Esophagus muscularis mucosa (tissue), 4 donors: ENCODE measurements at regions not wholly inside any gene's neighbourhood (a gene's known extent, or its start where the extent isn't known, plus 50 kb on each side); places are given as distances from the start of the nearest gene placed in this dataset.
A peak's percentile ranks its signal among the peaks of the same experiment; 100 is the strongest.

Experiments
- DNase-seq: peaks from one replicate; pipeline ENCODE4 v3.0.0-alpha.2; 2017; ENCODE audit errors: extremely low spot score
- H3K27ac ChIP-seq, 4 donors: fragments of 200-600 bp; sonication (generic); replicated peaks in 1 of 4; 1 replicate in 3 of 4; 2 replicates in 1 of 4; pipeline ENCODE4 v1.5.1; 2016 to 2019; ENCODE audit warnings: mild to moderate bottlenecking in 1 of 4
- H3K27me3 ChIP-seq, 4 donors: fragments of 200-600 bp; sonication (generic); one replicate each; pipeline versions ENCODE4 v1.5.1 to v1.6.0; 2016 to 2019
- H3K36me3 ChIP-seq, 4 donors: fragments of 200-600 bp; sonication (generic); one replicate each; pipeline ENCODE4 v1.5.1; 2016 to 2019
- H3K4me1 ChIP-seq, 4 donors: fragments of 200-600 bp; sonication (generic); one replicate each; pipeline ENCODE4 v1.5.1; 2016 to 2019
- H3K4me3 ChIP-seq, 4 donors: fragments of 200-600 bp; sonication (generic); 1 replicate in 2 of 4; 2 replicates in 2 of 4; pipeline ENCODE4 v1.5.1; 2016 to 2019; ENCODE audit warnings: mild to moderate bottlenecking in 4 of 4, moderate library complexity in 1 of 4
- H3K9me3 ChIP-seq, 4 donors: fragments of 200-600 bp; sonication (generic); 1 replicate in 3 of 4; 2 replicates in 1 of 4; pipeline ENCODE4 v1.5.1; 2016 to 2019
- EP300 ChIP-seq: sonication (generic); formaldehyde crosslinking; IDR thresholded peaks from one replicate; pipeline ENCODE4 v1.6.1; 2017; ENCODE audit warnings: antibody characterized with exemption
- POLR2A ChIP-seq: fragments of 450-650 bp; IDR thresholded peaks from one replicate; pipeline ENCODE4 v1.6.1; 2017; ENCODE audit warnings: antibody characterized with exemption, moderate library complexity, mild to moderate bottlenecking, low read depth
- POLR2AphosphoS5 ChIP-seq, 2 donors: sonication (generic); formaldehyde crosslinking; IDR thresholded peaks; one replicate each; pipeline ENCODE4 v1.6.1; 2017; ENCODE audit warnings: antibody characterized with exemption in 2 of 2
- WGBS: methylation state at CpG from one replicate; pipeline ENCODE4 v1.1.5; 2018; 5-methylcytosine and 5-hydroxymethylcytosine counted together
- intact Hi-C: fragments of 100-400 bp; cut with DNase I; formaldehyde crosslinking; loops from one replicate; pipeline ENCODE4 v1.15.1; 2023
- TF ChIP-seq, protein P1 (sequence below), 3 experiments: fragments of 200-600 bp in 2 of 3; fragments of 450-650 bp in 1 of 3; sonication (generic) in 2 of 3; IDR thresholded peaks; one replicate each; pipeline ENCODE4 v1.5.1; 2017 to 2019; ENCODE audit warnings: antibody characterized with exemption in 3 of 3, mild to moderate bottlenecking in 2 of 3, moderate library complexity in 1 of 3

DNA sequence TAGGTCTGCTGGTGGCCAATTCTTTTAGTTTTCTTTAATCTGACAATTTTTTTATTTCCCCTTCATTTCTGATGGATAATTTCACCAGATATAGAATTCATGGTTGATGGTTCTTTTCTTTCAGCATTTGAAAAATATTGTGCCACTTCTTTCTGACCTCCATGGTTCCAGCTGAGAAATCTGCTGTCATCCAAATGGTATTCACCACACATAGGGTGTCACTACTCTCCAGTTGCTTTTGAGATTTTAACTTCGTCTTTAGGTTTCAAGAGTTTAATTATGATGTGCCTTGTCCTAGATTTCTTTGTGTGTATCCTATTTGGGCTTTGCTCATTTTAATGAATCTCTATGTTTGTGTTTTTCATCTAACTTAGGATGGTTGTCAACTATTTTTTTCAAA lies 488.6 kb upstream of the HS6ST1 start:
- H3K36me3 ChIP-seq, result no peaks in the 10 kb centered on the region
- TF ChIP-seq POLR2A (no peak), POLR2AphosphoS5 (IDR thresholded peaks at IDR 0.05) (no peak), EP300 (no peak)
- TF ChIP-seq, protein P1, sequence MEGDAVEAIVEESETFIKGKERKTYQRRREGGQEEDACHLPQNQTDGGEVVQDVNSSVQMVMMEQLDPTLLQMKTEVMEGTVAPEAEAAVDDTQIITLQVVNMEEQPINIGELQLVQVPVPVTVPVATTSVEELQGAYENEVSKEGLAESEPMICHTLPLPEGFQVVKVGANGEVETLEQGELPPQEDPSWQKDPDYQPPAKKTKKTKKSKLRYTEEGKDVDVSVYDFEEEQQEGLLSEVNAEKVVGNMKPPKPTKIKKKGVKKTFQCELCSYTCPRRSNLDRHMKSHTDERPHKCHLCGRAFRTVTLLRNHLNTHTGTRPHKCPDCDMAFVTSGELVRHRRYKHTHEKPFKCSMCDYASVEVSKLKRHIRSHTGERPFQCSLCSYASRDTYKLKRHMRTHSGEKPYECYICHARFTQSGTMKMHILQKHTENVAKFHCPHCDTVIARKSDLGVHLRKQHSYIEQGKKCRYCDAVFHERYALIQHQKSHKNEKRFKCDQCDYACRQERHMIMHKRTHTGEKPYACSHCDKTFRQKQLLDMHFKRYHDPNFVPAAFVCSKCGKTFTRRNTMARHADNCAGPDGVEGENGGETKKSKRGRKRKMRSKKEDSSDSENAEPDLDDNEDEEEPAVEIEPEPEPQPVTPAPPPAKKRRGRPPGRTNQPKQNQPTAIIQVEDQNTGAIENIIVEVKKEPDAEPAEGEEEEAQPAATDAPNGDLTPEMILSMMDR (IDR thresholded peaks at IDR 0.05), result no peak
- H3K4me1 ChIP-seq, result no peaks in the 10 kb centered on the region
- intact Hi-C loops, result no loop called here
- no peaks in the 10 kb centered on the region for H3K9me3 ChIP-seq
- DNase-seq, result no peak
- 97% methylated on average over 1 of the region's 1 CpG for WGBS
- no peak overlapping the region for H3K4me3 ChIP-seq
- peaks cover 0 to 4% (median 0%) of the 10 kb centered on the region in 4 donors for H3K27me3 ChIP-seq
- H3K27ac ChIP-seq, result no peak overlapping the region

DNA sequence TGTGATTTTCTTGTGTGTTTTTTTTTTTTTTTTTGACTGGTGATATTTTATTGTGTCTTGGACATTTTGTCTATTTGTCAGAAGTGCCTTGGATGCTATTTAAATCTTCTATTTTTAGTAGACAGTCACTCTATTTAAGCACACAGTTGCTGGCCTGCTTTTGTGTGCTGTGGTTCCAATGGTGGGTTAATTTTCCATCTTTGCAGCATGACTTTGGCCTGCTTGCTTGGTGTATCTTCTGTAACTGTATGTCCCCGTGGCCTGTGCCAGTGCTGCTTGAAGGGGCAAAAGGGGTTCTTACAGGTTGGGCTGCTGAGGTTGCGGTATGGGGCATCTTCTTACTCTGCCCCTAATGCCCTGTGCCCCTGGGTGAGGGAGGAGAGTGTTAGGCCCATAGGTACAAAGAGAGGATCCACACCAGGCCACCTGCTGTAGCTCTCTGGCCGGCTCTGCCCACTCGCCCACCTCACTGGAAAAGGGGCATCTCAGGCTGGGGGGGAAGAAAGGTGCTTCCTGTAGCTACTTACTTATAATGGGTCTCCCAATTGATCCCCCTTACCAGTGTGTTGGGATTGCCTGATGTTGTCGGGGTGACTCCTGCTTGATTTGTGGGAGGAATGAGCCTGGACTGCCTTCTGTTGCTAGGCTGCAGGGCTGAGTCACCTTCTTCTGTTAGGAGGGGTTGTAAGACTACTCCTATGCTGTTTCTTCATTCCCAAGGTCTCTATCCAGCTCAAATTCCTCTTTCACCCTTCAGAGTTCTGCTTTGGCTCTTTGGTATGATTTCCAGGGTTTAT lies 490.0 kb upstream of the HS6ST1 start:
- TF ChIP-seq POLR2AphosphoS5 (IDR thresholded peaks at IDR 0.05), result no peak
- TF ChIP-seq, protein P1 (IDR thresholded peaks at IDR 0.05), result no peak
- TF ChIP-seq POLR2A, result no peak
- TF ChIP-seq EP300, result no peak
- no peaks in the 10 kb centered on the region for H3K4me1 ChIP-seq
- H3K27ac ChIP-seq, result no peak overlapping the region
- peaks cover 0 to 4% (median 0%) of the 10 kb centered on the region in 4 donors for H3K27me3 ChIP-seq
- peak; percentile 64 for DNase-seq
- 88% methylated on average over 5 of the region's 5 CpGs for WGBS
- H3K36me3 ChIP-seq, result no peaks in the 10 kb centered on the region
- intact Hi-C loops, result no loop called here
- H3K4me3 ChIP-seq, result no peak overlapping the region
- H3K9me3 ChIP-seq, result no peaks in the 10 kb centered on the region

DNA sequence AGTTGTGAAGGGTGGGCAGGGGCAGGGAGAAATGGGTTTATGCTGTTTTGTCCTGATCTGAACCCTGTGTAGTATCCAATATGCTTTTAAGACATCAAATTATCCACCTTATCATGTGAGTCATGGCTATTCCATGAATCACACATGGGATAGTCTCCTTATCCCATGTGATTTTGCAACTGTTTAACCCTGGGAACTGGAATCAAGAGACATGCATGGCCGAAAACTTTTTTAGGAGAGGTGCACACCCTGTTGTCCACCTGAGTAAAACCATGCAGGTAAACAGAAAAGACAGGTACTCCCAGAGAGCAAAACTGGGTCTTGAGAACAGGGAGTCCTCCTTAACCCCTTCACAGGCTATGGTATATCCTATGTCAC lies 490.6 kb upstream of the HS6ST1 start:
- 75% methylated on average over 1 of the region's 1 CpG for WGBS

DNA sequence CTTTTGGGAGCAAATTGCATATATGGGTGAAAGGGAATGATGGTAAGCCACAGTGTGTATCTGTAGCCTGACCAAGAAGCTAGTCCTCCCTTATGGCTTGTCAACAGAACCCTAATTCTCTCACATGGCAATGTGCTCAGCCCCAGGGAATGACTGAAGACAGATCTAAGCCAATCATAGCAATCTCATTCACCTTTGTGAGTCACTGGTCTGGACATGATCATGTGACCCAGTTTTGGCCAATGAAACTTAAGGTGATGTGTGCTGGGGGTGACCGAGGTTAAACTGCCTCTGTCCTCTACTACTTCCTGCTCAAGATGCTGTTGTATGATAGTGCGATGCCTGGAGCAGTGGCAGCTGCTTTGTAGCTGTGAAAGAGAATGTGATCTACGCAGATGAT lies 491.2 kb upstream of the HS6ST1 start:
- 45% methylated on average over 2 of the region's 3 CpGs for whole genome bisulfite sequencing
- peaks cover 0 to 4% (median 0%) of the 10 kb centered on the region in 4 donors for H3K27me3 ChIP-seq
- H3K36me3 ChIP-seq, result no peaks in the 10 kb centered on the region
- TF ChIP-seq POLR2AphosphoS5 (IDR thresholded peaks at IDR 0.05), result no peak
- TF ChIP-seq, protein P1 (IDR thresholded peaks at IDR 0.05), result no peak
- no peak for TF ChIP-seq POLR2A
- no peak overlapping the region for H3K27ac ChIP-seq
- no peaks in the 10 kb centered on the region for H3K4me1 ChIP-seq
- no peaks in the 10 kb centered on the region for H3K9me3 ChIP-seq
- H3K4me3 ChIP-seq, result no peak overlapping the region
- DNase-seq, result peak; percentile 70
- intact Hi-C loops, result no loop called here

More for the DNA sequence above, 490.6 kb upstream of the HS6ST1 start:
- no peak overlapping the region for H3K27ac ChIP-seq
- H3K36me3 ChIP-seq, result no peaks in the 10 kb centered on the region
- H3K4me3 ChIP-seq, result no peak overlapping the region
- TF ChIP-seq EP300 (no peak), POLR2A (no peak), POLR2AphosphoS5 (IDR thresholded peaks at IDR 0.05) (no peak)
- TF ChIP-seq, protein P1 (IDR thresholded peaks at IDR 0.05), result no peak
- intact Hi-C loops, result no loop called here
- peaks cover 0 to 4% (median 0%) of the 10 kb centered on the region in 4 donors for H3K27me3 ChIP-seq
- peak; percentile 42 for DNase-seq
- no peaks in the 10 kb centered on the region for H3K4me1 ChIP-seq
- no peaks in the 10 kb centered on the region for H3K9me3 ChIP-seq
